BLaER1 (cell line): ENCODE measurements at regions not wholly inside any gene's neighbourhood (a gene's known extent, or its start where the extent isn't known, plus 50 kb on each side); places are given as distances from the start of the nearest gene placed in this dataset.

ENCODE experiments used
- H3K27ac ChIP-seq: shearing (Covaris generic); formaldehyde crosslinking; 2 replicates; pipeline ENCODE4 v1.8.1; 2022
- H3K27me3 ChIP-seq: shearing (Covaris generic); formaldehyde crosslinking; 2 replicates; pipeline ENCODE4 v1.8.1; 2022
- H3K36me3 ChIP-seq: shearing (Covaris generic); formaldehyde crosslinking; 2 replicates; pipeline ENCODE4 v1.8.1; 2022
- H3K4me1 ChIP-seq: shearing (Covaris generic); formaldehyde crosslinking; 2 replicates; pipeline ENCODE4 v1.8.1; 2022
- H3K4me2 ChIP-seq: shearing (Covaris generic); formaldehyde crosslinking; 2 replicates; pipeline ENCODE4 v1.8.1; 2022
- H3K4me3 ChIP-seq: shearing (Covaris generic); formaldehyde crosslinking; 2 replicates; pipeline ENCODE4 v1.8.1; 2022
- H3K9ac ChIP-seq: shearing (Covaris generic); formaldehyde crosslinking; 2 replicates; pipeline ENCODE4 v1.8.1; 2022
- H3K9me3 ChIP-seq: shearing (Covaris generic); formaldehyde crosslinking; 2 replicates; pipeline ENCODE4 v1.8.1; 2022
- H4K20me1 ChIP-seq: shearing (Covaris generic); formaldehyde crosslinking; 2 replicates; pipeline ENCODE4 v1.8.1; 2022
- Cebpa-rat ChIP-seq: shearing (Covaris generic); IDR thresholded peaks from 2 replicates; pipeline ENCODE4 v1.8.1; 2022

- H3K4me1 ChIP-seq: no peaks in the 10 kb centered on the region
- TF ChIP-seq Cebpa-rat: no peak
- no peaks in the 10 kb centered on the region for H4K20me1 ChIP-seq
- no peak overlapping the region for H3K27ac ChIP-seq
- no peak overlapping the region for H3K4me2 ChIP-seq
- no peak overlapping the region for H3K9ac ChIP-seq
- H3K27me3 ChIP-seq: no peaks in the 10 kb centered on the region
- no peak overlapping the region for H3K4me3 ChIP-seq
- H3K36me3 ChIP-seq: no peaks in the 10 kb centered on the region
- no peaks in the 10 kb centered on the region for H3K9me3 ChIP-seq
Observed at GRCh38 chr7:32347244-32347828, 142.8 kb downstream of the LSM5 start.

- no peaks in the 10 kb centered on the region for H3K4me1 ChIP-seq
- no peak overlapping the region for H3K9ac ChIP-seq
- H4K20me1 ChIP-seq: no peaks in the 10 kb centered on the region
- no peak overlapping the region for H3K4me3 ChIP-seq
- TF ChIP-seq Cebpa-rat: no peak
- H3K4me2 ChIP-seq: no peak overlapping the region
- no peak overlapping the region for H3K27ac ChIP-seq
- H3K27me3 ChIP-seq: no peaks in the 10 kb centered on the region
- H3K36me3 ChIP-seq: no peaks in the 10 kb centered on the region
- H3K9me3 ChIP-seq: no peaks in the 10 kb centered on the region
Observed at GRCh38 chr7:32346253-32346652, 143.9 kb downstream of the LSM5 start.

- TF ChIP-seq Cebpa-rat: no peak
- Histone ChIP-seq H3K27me3 (no peaks in the 10 kb centered on the region), H3K27ac (no peak overlapping the region), H3K4me3 (no peak overlapping the region), H4K20me1 (no peaks in the 10 kb centered on the region), H3K4me2 (no peak overlapping the region), H3K36me3 (no peaks in the 10 kb centered on the region), H3K9me3 (peaks cover 7% of the 10 kb centered on the region), H3K9ac (no peak overlapping the region), H3K4me1 (no peaks in the 10 kb centered on the region)
Observed at GRCh38 chr7:32336726-32337125, 153.5 kb downstream of the LSM5 start.

DNA sequence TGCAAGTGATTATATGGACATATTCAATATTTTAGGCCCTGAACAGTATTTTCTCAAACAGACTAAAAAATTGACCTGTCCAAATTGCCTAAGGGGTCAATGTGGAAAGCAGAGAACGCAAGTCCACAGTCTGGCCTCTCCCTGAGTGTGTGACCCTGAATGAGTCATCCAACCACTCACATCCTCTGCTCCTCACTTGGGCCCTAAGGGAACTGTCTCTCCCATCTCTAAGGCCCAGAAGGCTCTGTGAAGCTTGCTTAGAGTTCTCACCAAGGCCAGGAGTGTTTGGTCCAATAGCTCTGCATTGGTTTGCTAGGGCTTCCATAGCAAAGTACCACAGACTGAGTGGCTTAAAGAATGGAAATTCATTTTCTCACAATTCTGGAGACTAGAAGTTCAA, 155.1 kb downstream of the LSM5 start:
- Histone ChIP-seq H3K9me3 (peaks cover 17% of the 10 kb centered on the region), H3K27me3 (no peaks in the 10 kb centered on the region), H3K4me3 (no peak overlapping the region), H3K9ac (no peak overlapping the region), H3K4me1 (no peaks in the 10 kb centered on the region), H4K20me1 (no peaks in the 10 kb centered on the region), H3K36me3 (no peaks in the 10 kb centered on the region), H3K27ac (no peak overlapping the region), H3K4me2 (no peak overlapping the region)
- no peak for TF ChIP-seq Cebpa-rat

- no peak overlapping the region for H3K9ac ChIP-seq
- H3K9me3 ChIP-seq: peaks cover 17% of the 10 kb centered on the region
- TF ChIP-seq Cebpa-rat: no peak
- H3K27me3 ChIP-seq: no peaks in the 10 kb centered on the region
- no peak overlapping the region for H3K27ac ChIP-seq
- H3K36me3 ChIP-seq: no peaks in the 10 kb centered on the region
- no peaks in the 10 kb centered on the region for H4K20me1 ChIP-seq
- H3K4me2 ChIP-seq: no peak overlapping the region
- H3K4me3 ChIP-seq: no peak overlapping the region
- no peaks in the 10 kb centered on the region for H3K4me1 ChIP-seq
Observed at GRCh38 chr7:32330602-32331001, 159.6 kb downstream of the LSM5 start.

DNA sequence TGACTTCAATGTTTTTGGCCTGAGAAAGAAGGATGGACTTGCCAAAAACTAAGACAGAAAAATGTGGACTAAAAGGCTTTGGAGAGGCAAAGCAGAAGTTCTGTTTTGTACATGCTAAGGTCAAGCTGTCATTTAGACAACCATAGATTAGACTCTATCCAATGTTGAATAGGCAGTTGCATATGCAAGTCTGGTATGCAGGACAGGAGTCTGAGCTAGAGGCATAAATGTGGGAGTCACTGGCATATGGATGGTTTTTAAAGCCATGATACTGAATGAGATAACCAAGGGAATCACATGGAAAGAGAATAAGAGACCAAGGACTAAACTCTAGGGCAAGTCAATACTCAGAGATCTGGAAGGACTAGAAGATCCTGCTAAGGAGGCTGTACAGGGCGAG, 164.1 kb downstream of the LSM5 start:
- no peaks in the 10 kb centered on the region for H3K4me1 ChIP-seq
- H3K9me3 ChIP-seq: peaks cover 4% of the 10 kb centered on the region; the same call in 1 of the 2 replicates
- no peak overlapping the region for H3K27ac ChIP-seq
- no peaks in the 10 kb centered on the region for H4K20me1 ChIP-seq
- TF ChIP-seq Cebpa-rat: no peak
- H3K27me3 ChIP-seq: no peaks in the 10 kb centered on the region
- no peak overlapping the region for H3K4me3 ChIP-seq
- H3K9ac ChIP-seq: no peak overlapping the region
- no peaks in the 10 kb centered on the region for H3K36me3 ChIP-seq
- no peak overlapping the region for H3K4me2 ChIP-seq

- Histone ChIP-seq H3K36me3 (no peaks in the 10 kb centered on the region), H3K9ac (no peak overlapping the region), H4K20me1 (no peaks in the 10 kb centered on the region), H3K4me2 (no peak overlapping the region), H3K4me1 (no peaks in the 10 kb centered on the region), H3K27ac (no peak overlapping the region), H3K4me3 (no peak overlapping the region), H3K9me3 (no peaks in the 10 kb centered on the region), H3K27me3 (no peaks in the 10 kb centered on the region)
- no peak for TF ChIP-seq Cebpa-rat
Observed at GRCh38 chr7:32323712-32324111, 166.5 kb downstream of the LSM5 start.

DNA sequence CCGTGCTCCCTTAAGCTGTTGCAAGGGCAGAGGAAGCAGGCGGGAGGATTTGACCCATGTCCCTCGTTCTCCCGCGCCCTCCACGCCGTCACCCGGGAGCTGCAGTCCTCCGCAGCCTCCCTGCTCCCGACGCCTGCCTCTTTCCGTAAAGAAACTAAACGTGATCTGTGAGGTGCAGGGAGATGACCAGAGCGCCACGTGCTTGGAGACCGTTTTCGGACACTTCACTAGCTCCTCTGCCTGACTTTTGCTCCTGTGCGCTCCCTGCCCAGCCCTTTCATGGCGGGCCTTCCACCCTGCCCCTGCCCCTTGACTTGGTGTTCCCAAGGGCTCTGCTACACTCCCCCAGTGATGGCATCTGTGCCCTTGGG, 171.2 kb downstream of the LSM5 start:
- no peaks in the 10 kb centered on the region for H3K9me3 ChIP-seq
- TF ChIP-seq Cebpa-rat: no peak
- H3K27ac ChIP-seq: no peak overlapping the region
- no peaks in the 10 kb centered on the region for H3K36me3 ChIP-seq
- H3K4me3 ChIP-seq: no peak overlapping the region
- no peaks in the 10 kb centered on the region for H3K27me3 ChIP-seq
- no peak overlapping the region for H3K4me2 ChIP-seq
- H3K9ac ChIP-seq: no peak overlapping the region
- H3K4me1 ChIP-seq: no peaks in the 10 kb centered on the region
- H4K20me1 ChIP-seq: no peaks in the 10 kb centered on the region

- H3K9me3 ChIP-seq: no peaks in the 10 kb centered on the region
- no peak for TF ChIP-seq Cebpa-rat
- no peaks in the 10 kb centered on the region for H3K27me3 ChIP-seq
- no peaks in the 10 kb centered on the region for H3K36me3 ChIP-seq
- no peaks in the 10 kb centered on the region for H4K20me1 ChIP-seq
- H3K9ac ChIP-seq: no peak overlapping the region
- no peak overlapping the region for H3K27ac ChIP-seq
- H3K4me3 ChIP-seq: no peak overlapping the region
- no peaks in the 10 kb centered on the region for H3K4me1 ChIP-seq
- no peak overlapping the region for H3K4me2 ChIP-seq
Observed at GRCh38 chr7:32318300-32319011, 171.7 kb downstream of the LSM5 start.

GRCh38 chr7:32316839-32317238, 173.3 kb downstream of the LSM5 start:
- no peak for TF ChIP-seq Cebpa-rat
- no peaks in the 10 kb centered on the region for H4K20me1 ChIP-seq
- H3K4me3 ChIP-seq: no peak overlapping the region
- H3K36me3 ChIP-seq: no peaks in the 10 kb centered on the region
- no peak overlapping the region for H3K4me2 ChIP-seq
- H3K9me3 ChIP-seq: no peaks in the 10 kb centered on the region
- H3K4me1 ChIP-seq: no peaks in the 10 kb centered on the region
- H3K9ac ChIP-seq: no peak overlapping the region
- H3K27me3 ChIP-seq: no peaks in the 10 kb centered on the region
- H3K27ac ChIP-seq: no peak overlapping the region
